ENCODE measurements at regions not wholly inside any gene's neighbourhood (a gene's known extent, or its start where the extent isn't known, plus 50 kb on each side); places are given as distances from the start of the nearest gene placed in this dataset.
"Not testable (repeated sequence)": the region's sequence is repeated elsewhere in the genome, so short reads cannot be mapped to it uniquely, and the experiment has no call there.

DNA sequence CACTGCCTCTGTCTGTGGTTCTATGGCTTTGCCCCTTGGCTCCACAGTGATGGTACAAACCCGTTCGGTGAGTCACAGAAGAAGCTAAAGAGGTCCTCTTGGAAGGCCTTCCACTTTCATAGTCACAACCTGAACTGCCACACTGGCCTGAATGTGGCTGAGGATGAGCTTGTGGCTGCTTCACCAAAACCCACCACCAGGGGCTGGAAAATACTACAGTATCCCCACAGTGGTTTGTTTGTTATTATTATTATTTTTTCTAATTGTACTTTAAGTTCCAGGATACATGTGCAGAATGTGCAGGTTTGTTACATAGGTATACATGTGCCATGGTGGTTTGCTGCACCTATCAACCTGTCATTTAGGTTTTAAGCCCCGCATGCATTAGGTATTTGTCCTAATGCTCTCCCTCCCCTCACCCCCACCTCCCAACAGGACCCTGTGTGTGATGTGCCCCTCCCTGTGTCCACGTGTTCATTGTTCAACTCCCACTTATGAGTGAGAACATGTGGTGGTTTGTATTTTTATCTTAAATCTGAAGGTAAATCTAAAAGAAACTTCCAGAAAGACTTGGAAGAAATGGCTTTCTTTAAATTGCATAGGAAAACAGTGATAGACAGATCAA is 160.8 kb upstream of the NPSR1 start:
- no peak for DNase-seq

- DNase-seq, result no peak
These were observed 156.9 kb upstream of the NPSR1 start for GRCh38 chr7:34501156-34501555.

DNA sequence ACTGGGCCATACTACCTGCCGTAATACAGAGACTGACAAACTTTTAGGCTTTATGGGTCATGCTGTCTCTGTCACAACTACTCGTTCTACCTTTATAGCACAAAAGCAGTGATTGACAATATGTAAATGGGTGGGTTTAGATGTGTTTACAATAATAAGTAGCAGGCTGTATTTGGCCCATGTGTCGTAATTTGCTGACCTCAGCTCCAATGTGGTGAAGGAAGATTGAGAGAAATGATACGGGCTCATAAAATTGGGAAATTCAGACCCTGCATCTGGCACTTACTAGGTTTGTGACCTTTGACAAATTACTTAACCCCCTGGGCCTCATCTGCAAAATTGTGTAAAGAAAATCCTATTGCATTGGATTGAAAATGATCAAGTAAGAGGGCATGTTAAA is 150.8 kb upstream of the NPSR1 start:
- no peak for DNase-seq

GRCh38 chr7:34523226-34523918 is 134.6 kb upstream of the NPSR1 start:
- DNase-seq, result no peak

DNA sequence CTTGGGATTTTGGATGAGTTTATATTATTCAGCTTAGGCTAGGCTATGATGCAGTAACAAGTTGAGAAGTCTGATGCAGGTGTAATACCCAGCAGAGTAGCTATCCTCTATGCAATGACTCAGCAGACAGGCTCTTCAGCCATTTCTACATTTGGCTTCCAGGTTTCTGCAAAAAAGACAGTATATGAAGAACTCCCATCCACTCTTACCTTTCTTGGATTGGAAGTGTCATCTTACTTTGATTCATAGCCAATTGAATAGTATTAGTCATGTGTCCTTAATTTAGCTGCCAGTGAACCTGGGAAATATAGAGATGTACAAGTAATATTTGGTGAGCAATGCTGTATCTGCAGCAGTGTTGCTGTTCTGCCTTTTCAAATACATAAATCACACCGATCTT is 127.8 kb upstream of the NPSR1 start:
- no peak for DNase-seq

- no peak for DNase-seq
These were observed 119.0 kb upstream of the NPSR1 start for GRCh38 chr7:34539003-34539402.

GRCh38 chr7:34544621-34545020 is 113.4 kb upstream of the NPSR1 start:
- no peak for DNase-seq

DNA sequence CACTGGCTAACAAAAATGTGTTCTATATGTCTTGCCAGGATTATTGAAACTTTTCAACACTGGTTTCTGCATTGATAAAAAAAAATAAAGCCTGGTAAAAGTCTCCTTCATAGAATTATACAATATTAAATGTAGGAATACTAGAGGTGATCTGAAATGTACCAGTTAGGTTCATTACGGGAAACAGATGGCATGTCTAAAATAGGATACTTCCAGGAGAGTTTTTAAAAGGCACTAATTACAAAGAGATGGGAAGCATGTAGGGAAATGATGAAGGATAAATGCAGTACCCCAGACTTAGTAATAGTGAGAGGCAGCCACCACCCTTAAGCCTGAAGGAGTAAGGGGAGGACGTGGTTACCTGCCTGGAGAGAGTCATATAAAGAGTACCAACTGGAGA is 107.0 kb upstream of the NPSR1 start:
- DNase-seq, result no peak

- no peak for DNase-seq
These were observed 105.5 kb upstream of the NPSR1 start for GRCh38 chr7:34552502-34552901.

GRCh38 chr7:34558022-34558421 is 100.0 kb upstream of the NPSR1 start:
- no peak for DNase-seq

GRCh38 chr7:34564091-34564490 is 93.9 kb upstream of the NPSR1 start:
- DNase-seq, result no peak

DNA sequence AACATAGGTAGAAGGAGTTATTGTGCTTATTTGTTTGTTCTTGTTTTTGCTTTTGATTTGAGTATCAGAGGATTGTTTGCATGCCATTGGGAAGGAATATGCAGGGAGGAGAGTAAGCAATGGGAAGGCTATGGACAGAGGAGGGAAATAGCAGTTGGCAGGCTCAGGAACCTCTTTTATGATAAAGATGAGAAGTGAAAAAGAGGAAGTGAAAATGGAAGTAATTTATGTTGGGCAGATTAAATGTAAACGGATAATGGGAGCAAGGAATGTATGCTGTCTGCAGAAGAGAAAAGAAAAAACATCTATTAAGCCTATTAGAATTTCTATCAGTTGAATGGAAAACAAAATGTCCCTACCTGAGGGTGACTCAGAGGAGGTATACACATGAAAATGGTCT is 90.1 kb upstream of the NPSR1 start:
- DNase-seq, result no peak

DNA sequence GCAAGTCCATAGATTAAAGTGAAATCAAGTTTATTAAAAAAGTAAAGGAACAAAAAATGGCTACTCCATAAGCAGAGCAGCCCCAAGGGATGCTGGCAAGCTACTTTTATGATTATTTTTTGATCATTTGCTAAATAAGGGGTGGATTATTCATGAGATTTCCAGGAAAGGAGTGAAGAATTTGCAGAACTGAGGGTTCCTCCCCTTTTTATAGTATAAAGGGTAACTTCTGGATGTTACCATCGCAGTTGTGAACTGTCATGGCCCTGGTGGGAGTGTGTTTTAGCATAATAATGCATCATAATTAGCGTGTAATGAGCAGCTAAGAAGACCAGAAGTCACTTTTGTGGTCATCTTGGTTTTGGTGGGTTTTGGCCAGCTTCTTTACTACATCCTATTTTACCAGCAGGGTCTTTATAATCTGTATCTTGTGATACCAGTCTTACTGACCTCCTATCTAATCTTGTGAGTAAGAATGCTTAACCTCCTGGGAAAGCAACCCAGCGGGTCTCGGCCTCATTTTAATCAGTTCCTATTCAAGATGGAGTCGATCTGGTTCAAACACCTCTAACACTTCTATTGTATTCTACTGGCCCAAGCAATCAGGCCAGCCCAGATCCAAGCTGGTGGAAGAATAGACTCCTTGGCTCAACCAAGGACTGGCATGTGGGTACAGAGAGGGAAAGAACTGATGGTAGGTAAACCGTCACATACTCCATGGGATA is 87.9 kb upstream of the NPSR1 start:
- DNase-seq, result no peak

- no peak for DNase-seq
These were observed 83.0 kb upstream of the NPSR1 start for GRCh38 chr7:34575006-34575405.

GRCh38 chr7:34577934-34578333 is 80.1 kb upstream of the NPSR1 start:
- DNase-seq, result not testable (repeated sequence)

DNA sequence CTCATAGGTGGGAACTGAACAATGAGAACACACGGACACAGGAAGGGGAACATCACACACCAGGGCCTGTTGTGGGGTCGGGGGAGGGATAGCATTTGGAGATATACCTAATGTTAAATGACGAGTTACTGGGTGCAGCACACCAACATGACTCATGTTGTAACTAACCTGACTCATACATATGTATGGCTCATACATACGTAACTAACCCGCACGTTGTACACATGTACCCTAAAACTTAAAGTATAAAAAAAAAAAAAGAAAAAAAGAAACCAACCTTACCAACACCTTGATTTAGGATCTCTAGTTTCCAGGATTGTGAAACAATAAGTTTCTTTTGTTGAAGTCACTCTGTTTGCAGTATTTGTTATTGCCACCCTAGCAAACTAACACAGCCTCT is 76.3 kb upstream of the NPSR1 start:
- DNase-seq, result not testable (repeated sequence)

DNA sequence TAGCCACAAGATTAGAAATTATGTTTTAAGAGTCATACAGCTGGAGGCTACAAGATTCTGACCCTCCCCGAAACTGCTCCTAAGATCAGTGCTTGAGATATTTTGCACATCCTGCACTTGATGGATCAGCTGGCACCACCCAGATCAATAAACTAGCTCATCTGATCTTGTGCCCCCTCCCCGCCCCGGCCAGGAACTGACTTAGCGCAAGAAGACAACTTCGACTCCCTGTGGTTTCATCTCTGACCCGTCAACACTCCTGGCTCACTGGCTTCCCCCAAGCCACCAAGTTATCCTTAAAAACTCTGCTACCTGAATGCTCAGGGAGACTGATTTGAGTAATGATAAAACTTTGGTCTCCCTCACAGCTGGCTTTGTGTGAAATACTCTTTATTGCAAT is 73.5 kb upstream of the NPSR1 start:
- no peak for DNase-seq

GRCh38 chr7:34596887-34597286 is 61.1 kb upstream of the NPSR1 start:
- no peak for DNase-seq

DNA sequence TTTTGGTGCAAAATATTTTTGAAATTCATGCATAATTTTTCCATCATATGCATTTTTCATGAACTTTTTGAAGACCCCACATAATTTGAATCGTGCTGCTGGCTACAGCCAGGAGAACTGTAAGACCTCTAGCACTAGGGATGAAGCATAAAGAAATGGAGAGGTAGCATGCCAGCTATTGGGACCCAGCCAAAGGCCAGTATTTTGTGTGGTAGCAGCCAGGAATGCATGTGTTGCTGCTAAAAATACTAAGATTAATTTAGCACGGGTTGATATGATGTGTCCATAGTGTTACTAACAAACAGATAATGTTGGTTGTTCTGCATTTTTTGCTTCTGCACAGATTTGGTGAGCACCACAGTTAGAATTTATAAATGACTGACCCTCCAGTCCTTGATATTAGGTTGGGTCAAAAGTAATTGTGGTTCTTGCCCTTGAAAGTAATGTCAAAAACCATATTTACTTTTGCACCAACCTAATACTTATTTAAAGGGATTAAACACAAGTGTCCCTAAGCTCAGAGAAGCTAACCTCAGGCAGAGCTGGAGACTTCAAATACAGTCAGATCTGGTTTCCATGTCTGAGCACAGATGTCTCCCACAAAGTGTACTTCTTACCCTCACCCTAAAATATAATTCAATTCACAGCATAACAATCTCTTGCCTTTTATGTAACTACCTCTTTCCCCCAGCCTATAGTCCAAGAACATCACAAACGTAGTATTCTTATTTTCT is 54.1 kb upstream of the NPSR1 start:
- DNase-seq, result no peak

Data from stimulated activated CD4-positive, alpha-beta T cell treated with anti-CD3 and anti-CD28 coated beads, Interleukin-1b, Interleukin-23, amount 100 ng/mL, for 48 hours (primary cell).